Spleen (tissue), 7 donors: ENCODE measurements at regions not wholly inside any gene's neighbourhood (a gene's known extent, or its start where the extent isn't known, plus 50 kb on each side); places are given as distances from the start of the nearest gene placed in this dataset.

Source experiments
- POLR2A ChIP-seq, 3 donors: fragments of 450-650 bp; IDR thresholded peaks; one replicate each; pipeline ENCODE4 v1.5.1; 2017; ENCODE audit warnings: antibody characterized with exemption in 3 of 3, mild to moderate bottlenecking in 1 of 3
- TF ChIP-seq, protein P1 (sequence below), 11 experiments: fragments of 200-600 bp in 7 of 11; fragments of 450-650 bp in 4 of 11; sonication (generic) in 4 of 11; IDR thresholded peaks in 8 of 11; conservative IDR thresholded peaks in 3 of 11; 1 replicate in 7 of 11; 2 replicates in 4 of 11; pipeline versions ENCODE4 v1.4.0 to v1.8.0; 2016 to 2021; ENCODE audit warnings: antibody characterized with exemption in 11 of 11, inconsistent platforms in 4 of 11, mild to moderate bottlenecking in 1 of 11
- donor health status: DM: no; HTN: no; CAD: no; lungs with moderate emphysema.
- donor health status: DM: no; HTN: no; CAD: no.
- donor health status: DM: no; HTN: no; CAD: no.

DNA sequence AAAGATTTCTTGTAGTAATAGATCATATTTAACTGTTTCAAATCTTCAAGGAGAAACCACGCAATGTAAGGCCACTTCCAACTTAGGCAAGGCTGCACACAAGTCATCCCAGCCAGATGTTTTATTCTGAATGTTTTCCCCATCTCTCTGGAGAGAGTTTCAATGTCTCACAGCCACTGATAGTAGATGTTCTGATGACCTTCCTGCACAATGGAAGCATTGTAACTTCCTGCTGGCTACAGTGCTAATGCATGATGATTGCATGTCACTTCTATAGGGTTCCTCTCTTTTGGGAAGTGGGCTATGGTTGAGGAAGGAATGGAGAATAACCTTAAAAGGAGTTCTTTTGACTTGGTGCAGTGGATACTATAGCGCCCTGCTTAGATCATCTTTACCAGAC is 328.0 kb downstream of the ZNF621 start:
- TF ChIP-seq, protein P1, sequence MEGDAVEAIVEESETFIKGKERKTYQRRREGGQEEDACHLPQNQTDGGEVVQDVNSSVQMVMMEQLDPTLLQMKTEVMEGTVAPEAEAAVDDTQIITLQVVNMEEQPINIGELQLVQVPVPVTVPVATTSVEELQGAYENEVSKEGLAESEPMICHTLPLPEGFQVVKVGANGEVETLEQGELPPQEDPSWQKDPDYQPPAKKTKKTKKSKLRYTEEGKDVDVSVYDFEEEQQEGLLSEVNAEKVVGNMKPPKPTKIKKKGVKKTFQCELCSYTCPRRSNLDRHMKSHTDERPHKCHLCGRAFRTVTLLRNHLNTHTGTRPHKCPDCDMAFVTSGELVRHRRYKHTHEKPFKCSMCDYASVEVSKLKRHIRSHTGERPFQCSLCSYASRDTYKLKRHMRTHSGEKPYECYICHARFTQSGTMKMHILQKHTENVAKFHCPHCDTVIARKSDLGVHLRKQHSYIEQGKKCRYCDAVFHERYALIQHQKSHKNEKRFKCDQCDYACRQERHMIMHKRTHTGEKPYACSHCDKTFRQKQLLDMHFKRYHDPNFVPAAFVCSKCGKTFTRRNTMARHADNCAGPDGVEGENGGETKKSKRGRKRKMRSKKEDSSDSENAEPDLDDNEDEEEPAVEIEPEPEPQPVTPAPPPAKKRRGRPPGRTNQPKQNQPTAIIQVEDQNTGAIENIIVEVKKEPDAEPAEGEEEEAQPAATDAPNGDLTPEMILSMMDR (IDR thresholded peaks at IDR 0.05 in 8 of 11, conservative IDR thresholded peaks at IDR 0.05 in 3 of 11): no peak
- TF ChIP-seq POLR2A (IDR thresholded peaks at IDR 0.05): no peak
